OCI-LY1 (cell line): ENCODE measurements at regions not wholly inside any gene's neighbourhood (a gene's known extent, or its start where the extent isn't known, plus 50 kb on each side); places are given as distances from the start of the nearest gene placed in this dataset.

Source experiments
- H2AFZ ChIP-seq: fragments of 200-600 bp; sonication (generic), shearing (Covaris generic); 2 replicates; pipeline ENCODE4 v1.6.0; 2014; ENCODE audit warnings: antibody characterized with exemption, mild to moderate bottlenecking, low read length
- H3F3A ChIP-seq: fragments of 200-600 bp; sonication (generic), shearing (Covaris generic); 2 replicates; pipeline ENCODE4 v1.6.0; 2014; ENCODE audit warnings: mild to moderate bottlenecking, antibody characterized with exemption, low read length, moderate library complexity; ENCODE audit not compliant: insufficient read depth
- H3K27ac ChIP-seq: fragments of 200-600 bp; sonication (generic); 2 replicates; pipeline ENCODE4 v1.5.1; 2014; ENCODE audit warnings: low read length, mixed run types, mild to moderate bottlenecking, low read depth; ENCODE audit not compliant: poor library complexity, severe bottlenecking
- H3K27me3 ChIP-seq: fragments of 200-600 bp; sonication (generic); 2 replicates; pipeline ENCODE4 v1.6.0; 2014; ENCODE audit warnings: antibody characterized with exemption, mild to moderate bottlenecking, low read length, moderate library complexity; ENCODE audit not compliant: insufficient read depth
- H3K36me3 ChIP-seq: fragments of 200-600 bp; sonication (generic); 2 replicates; pipeline ENCODE4 v1.6.1; 2014; ENCODE audit warnings: mild to moderate bottlenecking, antibody characterized with exemption, low read length, moderate library complexity, mixed read lengths; ENCODE audit not compliant: insufficient read depth
- H3K4me1 ChIP-seq: fragments of 200-600 bp; sonication (generic); 2 replicates; pipeline ENCODE4 v1.5.1; 2014; ENCODE audit warnings: mild to moderate bottlenecking, low read length, moderate library complexity; ENCODE audit not compliant: insufficient read depth, severe bottlenecking
- H3K4me2 ChIP-seq: fragments of 200-600 bp; sonication (generic), shearing (Covaris generic); 2 replicates; pipeline ENCODE4 v1.6.1; 2014; ENCODE audit warnings: low read length
- H3K4me3 ChIP-seq: fragments of 200-600 bp; sonication (generic); 2 replicates; pipeline ENCODE4 v1.5.1; 2014; ENCODE audit warnings: low read length, low read depth, mild to moderate bottlenecking, mixed read lengths; ENCODE audit not compliant: poor library complexity, severe bottlenecking
- H3K79me2 ChIP-seq: fragments of 200-600 bp; shearing (Covaris generic); 2 replicates; pipeline ENCODE4 v1.6.1; 2016; ENCODE audit warnings: mixed run types, low read length, mixed read lengths; ENCODE audit not compliant: insufficient read depth
- H3K9ac ChIP-seq: fragments of 200-600 bp; sonication (generic), shearing (Covaris generic); 2 replicates; pipeline ENCODE4 v1.6.1; 2014; ENCODE audit warnings: mild to moderate bottlenecking, low read length, mixed read lengths
- H3K9me2 ChIP-seq: fragments of 200-600 bp; sonication (generic), shearing (Covaris generic); 2 replicates; pipeline ENCODE4 v1.6.1; 2014; ENCODE audit warnings: low read depth, mild to moderate bottlenecking, low read length, mixed read lengths
- H3K9me3 ChIP-seq: fragments of 200-600 bp; shearing (Covaris generic); 2 replicates; pipeline ENCODE4 v1.6.1; 2014; ENCODE audit warnings: low read length, mixed read lengths
- H4K20me1 ChIP-seq: fragments of 200-600 bp; sonication (generic), shearing (Covaris generic); 2 replicates; pipeline ENCODE4 v1.6.0; 2016; ENCODE audit warnings: mild to moderate bottlenecking, low read length; ENCODE audit not compliant: insufficient read depth
- CTCF ChIP-seq: fragments of 200-600 bp; sonication (generic), shearing (Covaris generic); IDR thresholded peaks from 2 replicates; pipeline ENCODE4 v1.5.1; 2017; ENCODE audit warnings: mild to moderate bottlenecking, antibody characterized with exemption, low read length, moderate library complexity, mixed read lengths
- EZH2 ChIP-seq: fragments of 200-600 bp; sonication (generic), shearing (Covaris generic); IDR thresholded peaks from 2 replicates; pipeline ENCODE4 v1.8.0; 2017; ENCODE audit warnings: borderline replicate concordance, mixed run types, mild to moderate bottlenecking, antibody characterized with exemption, low read length, moderate library complexity, mixed read lengths

DNA sequence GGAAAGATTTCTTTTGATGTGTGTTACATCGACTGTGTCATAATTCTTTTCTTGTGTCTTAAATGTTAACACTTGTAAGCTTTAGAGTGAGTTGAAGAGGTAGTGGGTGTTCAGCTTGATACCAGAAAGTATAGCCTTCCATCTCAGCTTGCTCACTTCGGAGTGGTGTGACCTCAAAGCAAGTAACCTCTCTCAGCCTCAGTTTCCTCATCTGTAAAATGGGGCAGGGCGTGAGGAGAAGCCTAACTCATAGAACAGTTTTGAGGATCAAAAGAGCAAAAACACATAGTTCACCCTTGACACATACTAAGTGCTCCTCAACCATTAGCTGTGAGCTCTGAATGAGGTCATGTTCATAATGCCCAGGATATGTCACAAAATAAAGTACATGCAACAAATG, 434.8 kb upstream of the PROK2 start:
- H3K4me2 ChIP-seq: no peak overlapping the region
- TF ChIP-seq EZH2: no peak
- no peak for TF ChIP-seq CTCF

GRCh38 chr3:72217570-72217969, 432.6 kb upstream of the PROK2 start:
- H3K9me2 ChIP-seq: no peaks in the 10 kb centered on the region
- H3F3A ChIP-seq: no peaks in the 10 kb centered on the region
- no peaks in the 10 kb centered on the region for H4K20me1 ChIP-seq
- no peaks in the 10 kb centered on the region for H3K79me2 ChIP-seq
- no peaks in the 10 kb centered on the region for H3K4me1 ChIP-seq
- H3K4me2 ChIP-seq: no peak overlapping the region
- no peak overlapping the region for H3K27ac ChIP-seq
- H3K4me3 ChIP-seq: no peak overlapping the region
- H3K9ac ChIP-seq: no peak overlapping the region
- H2AFZ ChIP-seq: no peak overlapping the region
- no peak for TF ChIP-seq CTCF
- TF ChIP-seq EZH2: no peak
- no peaks in the 10 kb centered on the region for H3K36me3 ChIP-seq
- no peaks in the 10 kb centered on the region for H3K9me3 ChIP-seq
- no peaks in the 10 kb centered on the region for H3K27me3 ChIP-seq

More for the DNA sequence above, 434.8 kb upstream of the PROK2 start:
- Histone ChIP-seq H3F3A (no peaks in the 10 kb centered on the region), H4K20me1 (no peaks in the 10 kb centered on the region), H3K27me3 (no peaks in the 10 kb centered on the region), H3K4me1 (no peaks in the 10 kb centered on the region), H3K9me3 (peaks cover 7% of the 10 kb centered on the region), H3K36me3 (no peaks in the 10 kb centered on the region), H3K4me3 (no peak overlapping the region), H3K27ac (no peak overlapping the region), H2AFZ (no peak overlapping the region), H3K79me2 (no peaks in the 10 kb centered on the region), H3K9ac (no peak overlapping the region), H3K9me2 (no peaks in the 10 kb centered on the region)

- no peak overlapping the region for H3K4me2 ChIP-seq
- H3K4me3 ChIP-seq: no peak overlapping the region
- no peaks in the 10 kb centered on the region for H3K27me3 ChIP-seq
- H3K79me2 ChIP-seq: no peaks in the 10 kb centered on the region
- no peaks in the 10 kb centered on the region for H3K9me2 ChIP-seq
- no peak overlapping the region for H3K27ac ChIP-seq
- H3K9me3 ChIP-seq: no peaks in the 10 kb centered on the region
- H3K4me1 ChIP-seq: no peaks in the 10 kb centered on the region
- H2AFZ ChIP-seq: no peak overlapping the region
- H4K20me1 ChIP-seq: no peaks in the 10 kb centered on the region
- no peak for TF ChIP-seq EZH2
- no peak for TF ChIP-seq CTCF
- no peak overlapping the region for H3K9ac ChIP-seq
- no peaks in the 10 kb centered on the region for H3K36me3 ChIP-seq
- H3F3A ChIP-seq: no peaks in the 10 kb centered on the region
These were observed 429.4 kb upstream of the PROK2 start for GRCh38 chr3:72214066-72214951.
